Amniotic epithelial cell (primary cell): ENCODE measurements at regions not wholly inside any gene's neighbourhood (a gene's known extent, or its start where the extent isn't known, plus 50 kb on each side); places are given as distances from the start of the nearest gene placed in this dataset.
"Not testable (repeated sequence)": the region's sequence is repeated elsewhere in the genome, so short reads cannot be mapped to it uniquely, and the experiment has no call there.

ENCODE experiments used
- DNase-seq: peaks from one replicate; pipeline ENCODE4 v3.0.0-alpha.2; 2010; ENCODE audit warnings: low read depth

DNA sequence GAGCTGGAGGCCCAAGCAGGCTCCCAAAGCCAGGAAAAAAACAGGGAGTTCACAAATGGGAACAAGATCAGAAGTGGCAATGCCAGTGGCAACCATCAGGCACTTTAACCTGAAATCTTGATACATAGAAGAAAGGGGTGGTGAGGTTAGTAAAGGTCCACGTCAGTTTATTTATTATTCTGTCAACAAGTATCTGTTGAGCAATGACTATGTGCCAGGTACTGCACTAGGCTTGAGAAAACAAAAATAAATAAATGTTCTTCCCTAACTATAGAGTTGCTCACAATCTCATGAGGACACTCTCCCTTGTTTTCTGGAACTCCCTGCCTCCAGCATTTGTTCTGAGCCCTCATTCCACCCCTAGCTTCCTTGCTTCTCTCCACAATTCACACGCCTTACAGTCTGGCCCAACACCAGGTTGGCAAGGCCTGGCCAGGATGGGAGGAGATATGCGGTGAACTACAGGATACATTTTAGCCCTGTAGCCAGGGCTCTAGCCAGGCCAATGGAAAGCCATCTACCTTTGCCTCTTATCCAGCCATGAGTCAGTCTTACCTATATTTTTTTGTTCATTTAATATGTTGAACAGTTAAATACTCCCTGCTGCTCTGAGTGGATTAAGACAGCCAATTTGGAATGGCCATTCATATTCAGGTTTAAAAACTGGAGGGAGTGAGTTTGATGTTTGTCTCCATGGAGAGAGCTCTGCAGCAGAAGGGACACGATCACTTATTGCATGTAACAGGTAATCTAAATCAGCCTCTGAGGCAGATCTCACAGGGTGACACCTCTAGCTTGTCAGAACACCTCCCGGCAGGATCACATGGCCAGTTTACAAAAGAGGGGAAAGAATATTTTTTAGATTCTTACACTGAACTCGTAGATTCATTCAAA lies 161.9 kb upstream of the ATP11B start:
- DNase-seq: peak; percentile 6

- DNase-seq: no peak
Measured at GRCh38 chr3:182632077-182632393, 161.3 kb upstream of the ATP11B start.

GRCh38 chr3:182633186-182633585 lies 160.1 kb upstream of the ATP11B start:
- DNase-seq: no peak

- DNase-seq: peak; percentile 80
Measured at GRCh38 chr3:182636646-182637045, 156.7 kb upstream of the ATP11B start.

DNA sequence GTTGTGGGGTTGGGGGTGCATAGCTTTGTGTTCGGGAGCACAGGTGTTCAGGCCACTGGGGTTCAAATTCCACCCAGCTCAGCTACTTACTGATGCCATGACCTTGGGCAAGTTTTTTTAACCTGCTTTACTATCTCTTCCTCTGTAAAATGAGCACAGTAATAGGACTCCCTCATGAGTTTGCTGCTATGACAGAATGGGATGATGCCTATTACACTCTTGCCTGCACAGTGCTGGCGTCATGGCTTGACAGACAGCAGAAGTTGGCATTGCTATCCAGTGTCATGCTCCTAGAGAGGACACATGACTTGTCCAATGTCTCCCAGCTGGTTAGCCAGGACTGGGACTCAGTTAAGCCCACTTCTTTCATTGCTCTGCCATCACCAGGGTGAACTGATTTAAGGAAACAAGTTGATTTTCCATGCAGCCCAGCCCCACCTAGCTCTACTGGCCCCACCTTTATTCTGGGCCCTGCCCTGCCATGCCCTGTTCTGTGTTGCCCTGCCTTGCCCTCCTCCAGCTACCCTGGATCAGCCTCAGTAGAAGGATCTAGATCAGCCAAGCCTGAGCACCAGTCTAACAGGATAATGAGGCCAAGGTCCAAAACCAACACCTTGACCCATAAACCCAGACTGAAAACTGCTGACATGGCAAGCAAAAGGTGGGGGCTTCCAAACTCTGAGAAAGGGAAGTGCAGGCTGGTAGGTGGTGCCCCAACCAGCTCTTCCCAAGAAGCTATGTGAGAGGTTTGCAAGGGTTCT lies 155.8 kb upstream of the ATP11B start:
- no peak for DNase-seq

DNA sequence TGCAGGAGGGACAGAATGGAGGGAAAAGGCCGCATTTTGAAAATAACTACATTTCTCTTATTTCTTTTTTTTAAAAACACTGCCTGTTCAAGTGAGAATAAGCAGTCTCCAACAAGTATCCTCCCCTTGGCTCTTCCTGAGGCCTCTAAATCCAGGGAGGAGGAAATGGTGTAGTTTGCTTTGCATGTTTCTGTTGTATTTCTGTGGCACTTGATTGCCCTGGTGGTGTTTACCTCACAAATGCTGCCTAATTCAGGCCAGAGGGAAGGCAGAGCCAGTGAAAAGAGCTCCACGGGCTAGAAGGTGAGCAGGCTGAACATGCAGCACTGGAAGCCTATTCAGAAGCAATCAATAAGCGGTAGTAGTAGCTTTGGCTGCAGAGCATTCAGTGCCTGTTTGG lies 149.3 kb upstream of the ATP11B start:
- no peak for DNase-seq

- DNase-seq: no peak
Measured at GRCh38 chr3:182644790-182645433, 148.4 kb upstream of the ATP11B start.

DNA sequence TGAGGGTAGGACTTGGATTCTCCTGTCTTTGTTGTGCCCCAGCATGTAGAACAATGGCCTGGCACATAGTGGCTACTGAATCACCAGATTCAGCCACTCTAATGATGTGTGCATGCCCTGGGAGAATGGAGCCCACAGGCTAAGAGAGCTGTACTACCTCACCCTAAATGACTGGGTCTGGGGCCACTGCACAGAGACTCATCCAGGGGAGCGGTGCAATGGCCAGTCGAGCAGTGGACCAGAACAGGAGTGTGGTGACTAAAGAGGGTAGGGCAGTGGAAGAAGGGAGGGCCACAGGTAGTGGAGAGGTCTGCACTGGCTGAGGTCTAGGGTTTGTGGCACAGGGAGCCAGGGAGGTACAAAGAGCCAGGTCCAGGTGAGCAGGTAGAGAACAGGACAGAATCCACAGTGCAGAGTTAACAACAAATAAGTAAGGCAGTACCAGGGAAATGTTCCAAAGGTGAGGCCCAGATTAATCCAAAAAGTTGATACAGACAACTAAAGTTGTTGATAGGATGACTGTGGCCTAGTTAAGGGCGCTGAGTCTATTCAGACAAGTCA lies 142.7 kb upstream of the ATP11B start:
- no peak for DNase-seq

DNA sequence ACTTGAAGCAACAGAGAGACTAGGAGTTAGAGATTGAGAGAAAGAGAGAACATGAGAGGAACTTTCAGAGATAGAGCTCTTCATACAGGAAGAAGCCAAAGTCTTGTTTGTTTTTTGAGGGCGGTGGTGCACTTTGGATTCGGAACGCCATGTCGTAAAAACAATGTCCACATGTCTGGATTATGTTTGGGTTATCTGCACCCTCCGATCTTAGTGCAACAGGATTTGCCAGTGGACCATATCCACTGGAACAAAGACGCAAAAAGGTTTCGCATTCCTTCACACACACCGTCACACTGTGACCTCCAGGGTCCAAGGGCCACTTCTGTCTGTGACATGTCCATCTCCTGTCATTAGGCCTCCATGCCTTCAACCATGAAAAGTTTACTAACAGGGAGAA lies 141.8 kb upstream of the ATP11B start:
- DNase-seq: no peak

DNA sequence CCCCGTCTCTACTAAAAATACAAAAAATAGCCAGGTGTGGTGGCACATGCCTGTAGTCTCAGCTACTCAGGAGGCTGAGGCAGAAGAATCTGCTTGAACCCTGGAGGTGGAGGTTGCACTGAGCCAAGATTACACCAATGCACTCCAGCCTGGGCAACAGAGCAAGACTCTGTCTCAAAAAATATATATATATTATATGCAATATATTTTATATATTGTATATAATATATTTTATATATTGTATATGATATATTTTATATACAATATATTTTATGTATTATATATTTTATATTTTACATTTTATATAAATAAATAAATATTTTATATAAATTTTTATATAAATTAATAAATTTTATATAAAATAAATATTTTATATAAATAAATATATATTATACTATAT lies 140.2 kb upstream of the ATP11B start:
- DNase-seq: not testable (repeated sequence)

GRCh38 chr3:182668541-182668940 lies 124.8 kb upstream of the ATP11B start:
- DNase-seq: peak; percentile 73

DNA sequence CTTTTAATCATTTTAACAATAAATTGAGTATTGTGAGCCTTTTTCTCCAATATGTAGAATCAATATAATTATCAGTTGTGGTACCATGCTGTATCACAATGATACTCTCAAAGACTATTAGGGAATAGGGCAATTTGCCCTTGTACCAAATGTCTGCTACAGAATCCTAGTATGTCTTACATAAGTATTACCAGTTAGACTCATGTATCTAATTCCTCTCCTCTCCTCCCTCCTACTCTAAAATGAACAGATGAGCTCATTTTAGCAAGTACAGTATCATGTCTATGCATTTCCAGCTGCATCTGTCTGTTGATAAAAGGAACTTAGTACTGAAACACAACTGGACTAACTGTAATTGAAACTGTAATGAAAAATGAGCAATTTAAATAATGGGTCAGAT lies 124.3 kb upstream of the ATP11B start:
- DNase-seq: peak; percentile 26

GRCh38 chr3:182671541-182671940 lies 121.8 kb upstream of the ATP11B start:
- DNase-seq: no peak

- DNase-seq: peak; percentile 92
Measured at GRCh38 chr3:182671942-182672341, 121.4 kb upstream of the ATP11B start.

DNA sequence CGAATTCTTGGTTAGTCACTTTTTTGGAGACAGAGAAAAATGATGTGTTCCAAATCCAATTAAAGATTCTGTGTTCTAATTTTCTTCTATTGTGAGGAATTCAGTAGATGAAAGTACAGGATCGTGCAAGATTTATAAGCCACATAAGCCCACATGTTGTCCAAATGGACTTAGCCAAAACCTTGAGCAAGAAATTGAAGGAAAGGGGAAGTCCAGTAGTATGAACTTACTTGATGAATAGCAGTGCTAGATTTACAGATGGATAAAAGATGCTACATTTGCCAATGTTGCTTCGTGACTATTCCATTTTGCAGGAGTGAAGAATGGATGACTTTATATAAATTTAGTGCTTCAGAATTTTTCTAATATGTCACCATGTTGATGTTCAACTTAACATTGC lies 120.0 kb upstream of the ATP11B start:
- DNase-seq: no peak

DNA sequence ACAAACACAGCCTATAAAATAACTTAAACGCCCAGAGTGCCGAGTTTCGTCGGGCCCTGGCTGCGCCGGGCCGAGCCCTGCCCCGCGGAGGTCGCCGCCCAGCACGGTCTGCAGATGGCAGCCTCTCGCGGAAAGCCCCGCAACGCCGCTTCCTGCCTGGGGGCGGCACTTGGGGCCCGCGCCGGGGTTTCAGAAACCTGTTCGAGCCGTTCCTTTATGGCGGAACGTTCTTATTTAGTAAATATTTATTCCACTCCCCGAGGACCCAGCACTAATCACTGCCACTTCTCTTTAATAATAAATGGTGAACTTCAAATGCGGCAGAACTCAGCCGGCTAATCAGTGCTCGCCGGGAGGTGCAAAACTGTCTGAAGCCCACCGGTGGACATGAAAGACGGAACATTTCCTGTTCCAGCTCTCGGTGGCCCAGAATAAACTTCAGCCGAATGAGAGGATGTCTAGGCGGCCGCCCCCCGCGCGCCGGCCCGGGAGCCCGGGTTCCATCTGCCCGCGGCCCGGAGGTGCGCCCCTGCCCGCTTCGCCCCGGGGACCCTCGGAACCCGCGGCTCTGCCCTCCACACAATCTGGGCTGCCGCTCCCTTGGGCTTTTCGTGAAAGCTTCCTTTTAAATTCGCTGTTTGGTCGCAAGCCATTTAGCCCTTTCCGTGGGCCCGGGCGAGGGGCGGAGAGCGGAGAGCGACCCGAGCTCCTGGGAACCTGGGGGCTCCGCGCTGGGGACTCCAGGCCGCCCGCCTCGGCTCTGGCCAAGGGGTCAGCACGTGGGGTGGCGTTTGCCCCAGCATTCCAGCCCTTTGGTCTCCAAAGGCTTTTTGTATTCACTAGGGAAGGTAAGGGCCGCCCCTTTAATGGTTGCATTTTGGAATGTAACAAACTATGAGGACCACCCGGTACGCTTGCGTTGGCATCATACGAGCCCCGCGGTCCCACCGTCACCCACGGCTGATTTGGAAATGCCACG lies 110.8 kb upstream of the ATP11B start:
- DNase-seq: peak; percentile 27

DNA sequence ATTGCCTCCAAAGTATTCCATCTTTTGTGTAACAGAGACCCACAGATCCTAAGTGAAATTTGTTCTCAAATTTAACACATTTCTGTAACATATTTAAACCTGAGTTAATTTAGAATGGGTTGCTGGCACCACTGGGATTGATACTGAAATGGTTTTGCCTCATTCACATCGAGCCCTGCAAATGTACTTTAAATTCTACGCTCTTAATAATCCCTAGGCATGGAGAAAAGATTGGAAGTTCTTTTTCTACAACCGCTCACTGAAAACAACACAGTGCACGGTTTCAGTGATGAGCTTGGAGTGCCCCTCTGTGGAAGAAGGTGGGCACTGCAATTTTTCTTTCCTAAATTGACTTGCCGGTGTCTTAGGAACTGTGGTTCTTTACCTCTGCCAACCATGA lies 109.9 kb upstream of the ATP11B start:
- DNase-seq: peak; percentile 65

GRCh38 chr3:182683858-182684257 lies 109.4 kb upstream of the ATP11B start:
- no peak for DNase-seq

DNA sequence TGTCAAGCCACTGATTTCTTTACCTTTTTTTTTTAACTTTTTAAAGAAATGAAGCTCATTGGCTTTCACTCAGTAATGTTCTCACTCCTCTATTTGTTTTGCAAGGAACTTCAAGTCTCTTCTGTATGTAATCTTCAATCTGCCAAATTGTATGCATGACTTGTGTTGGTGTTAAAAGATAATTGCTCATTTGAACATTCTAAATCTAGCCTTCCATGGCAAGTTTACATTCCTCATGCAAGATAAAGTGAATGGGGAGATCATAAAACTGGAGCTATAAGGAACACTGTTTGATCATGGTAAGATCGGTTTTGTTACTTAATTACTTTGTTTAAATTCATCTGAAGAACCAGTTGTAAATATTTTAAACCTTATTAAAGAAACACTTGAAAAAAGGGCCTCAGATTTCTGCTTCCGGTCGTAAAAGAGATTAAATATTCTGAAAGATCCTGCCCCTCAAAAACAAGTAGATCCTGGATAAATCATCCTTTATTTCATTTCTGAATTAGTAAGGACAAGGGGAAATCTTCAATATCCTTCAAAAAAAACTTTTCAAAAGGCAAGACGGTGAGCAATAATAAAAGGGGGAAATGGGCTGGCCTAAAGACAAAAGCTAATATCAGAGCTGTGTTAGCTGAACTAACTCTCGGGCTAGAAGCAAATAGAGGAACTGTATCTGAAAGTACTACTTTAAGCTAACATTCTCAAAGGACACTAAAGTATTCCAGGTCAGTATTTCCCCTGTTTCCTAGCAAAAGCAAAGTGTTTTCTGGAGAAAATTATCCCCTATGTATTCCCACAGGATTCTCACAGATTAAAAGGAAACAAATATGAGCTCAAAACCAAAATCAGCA lies 107.0 kb upstream of the ATP11B start:
- no peak for DNase-seq

DNA sequence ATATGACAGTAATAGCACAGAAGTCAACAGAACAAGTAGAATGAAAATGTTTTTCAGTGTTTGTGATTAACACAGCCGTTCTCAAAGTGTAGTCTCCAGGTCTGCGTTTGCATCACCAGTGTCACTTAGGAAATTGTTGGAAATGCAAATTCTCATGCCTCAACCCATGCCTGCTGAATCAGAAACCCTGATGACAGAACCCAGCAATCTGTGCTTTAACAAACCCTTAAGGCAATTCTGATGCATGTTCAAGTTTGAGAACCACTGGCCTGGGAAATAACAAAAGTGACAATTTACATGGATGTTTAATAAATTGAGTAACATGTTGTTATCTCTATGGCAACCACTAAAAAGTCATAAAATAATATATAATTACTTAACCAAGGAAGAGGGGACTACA lies 103.1 kb upstream of the ATP11B start:
- DNase-seq: no peak
